Tibial artery (tissue), 4 donors: ENCODE measurements at regions not wholly inside any gene's neighbourhood (a gene's known extent, or its start where the extent isn't known, plus 50 kb on each side); places are given as distances from the start of the nearest gene placed in this dataset.
"Not testable (repeated sequence)": the region's sequence is repeated elsewhere in the genome, so short reads cannot be mapped to it uniquely, and the experiment has no call there.

Experiments
- DNase-seq, 2 donors: peaks; one replicate each; pipeline ENCODE4 v3.0.0-alpha.2; 2019
- H3K27ac ChIP-seq, 2 donors: fragments of 200-600 bp; sonication (generic) in 1 of 2; 1 replicate in 1 of 2; 2 replicates in 1 of 2; pipeline ENCODE4 v1.5.1; 2018 to 2019; ENCODE audit warnings: mild to moderate bottlenecking in 1 of 2
- H3K27me3 ChIP-seq, 2 donors: fragments of 200-600 bp; sonication (generic) in 1 of 2; one replicate each; pipeline versions ENCODE4 v1.5.1 to v1.6.0; 2016 to 2019
- H3K36me3 ChIP-seq, 3 donors: fragments of 200-600 bp; sonication (generic) in 2 of 3; one replicate each; pipeline ENCODE4 v1.5.1; 2016 to 2019; ENCODE audit warnings: mild to moderate bottlenecking in 2 of 3
- H3K4me1 ChIP-seq, 4 donors: fragments of 200-600 bp; sonication (generic) in 2 of 4; 1 replicate in 3 of 4; 2 replicates in 1 of 4; pipeline ENCODE4 v1.5.1; 2016 to 2019
- H3K4me3 ChIP-seq, 2 donors: fragments of 200-600 bp; sonication (generic) in 1 of 2; 1 replicate in 1 of 2; 2 replicates in 1 of 2; pipeline ENCODE4 v1.5.1; 2018 to 2019; ENCODE audit warnings: mild to moderate bottlenecking in 2 of 2
- H3K9me3 ChIP-seq, 3 donors: fragments of 200-600 bp; sonication (generic) in 1 of 3; one replicate each; pipeline ENCODE4 v1.5.1; 2016 to 2019
- intact Hi-C: fragments of 100-400 bp; cut with DNase I; formaldehyde crosslinking; loops from one replicate; pipeline ENCODE4 v1.15.0; 2023; ENCODE audit warnings: low total_unique reads
- TF ChIP-seq, protein P1 (sequence below), 2 experiments: fragments of 200-600 bp in 1 of 2; fragments of 450-650 bp in 1 of 2; IDR thresholded peaks; one replicate each; pipeline ENCODE4 v1.5.1; 2017 to 2019; ENCODE audit warnings: antibody characterized with exemption in 2 of 2, mild to moderate bottlenecking in 1 of 2, moderate library complexity in 1 of 2

DNA sequence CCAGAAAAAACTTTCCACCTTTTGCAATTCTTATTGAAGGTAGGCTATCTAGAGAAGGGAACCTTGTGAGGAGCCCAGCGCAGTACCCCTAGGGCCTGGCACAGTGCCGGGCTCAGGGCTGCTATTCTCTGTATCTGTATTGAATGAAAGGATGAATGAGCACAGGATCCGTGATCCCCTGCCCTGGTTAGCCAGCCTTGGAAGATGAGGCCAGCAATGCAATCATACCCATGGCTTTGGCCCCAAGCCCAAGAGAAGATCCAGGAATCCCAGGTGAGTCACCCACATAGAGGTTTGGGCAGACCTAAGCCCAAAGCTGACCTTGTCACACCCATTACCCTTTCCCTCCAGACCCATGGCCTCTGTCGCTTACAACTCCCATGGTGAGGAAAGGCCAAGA lies 92.5 kb upstream of the CD82 start:
- TF ChIP-seq, protein P1, sequence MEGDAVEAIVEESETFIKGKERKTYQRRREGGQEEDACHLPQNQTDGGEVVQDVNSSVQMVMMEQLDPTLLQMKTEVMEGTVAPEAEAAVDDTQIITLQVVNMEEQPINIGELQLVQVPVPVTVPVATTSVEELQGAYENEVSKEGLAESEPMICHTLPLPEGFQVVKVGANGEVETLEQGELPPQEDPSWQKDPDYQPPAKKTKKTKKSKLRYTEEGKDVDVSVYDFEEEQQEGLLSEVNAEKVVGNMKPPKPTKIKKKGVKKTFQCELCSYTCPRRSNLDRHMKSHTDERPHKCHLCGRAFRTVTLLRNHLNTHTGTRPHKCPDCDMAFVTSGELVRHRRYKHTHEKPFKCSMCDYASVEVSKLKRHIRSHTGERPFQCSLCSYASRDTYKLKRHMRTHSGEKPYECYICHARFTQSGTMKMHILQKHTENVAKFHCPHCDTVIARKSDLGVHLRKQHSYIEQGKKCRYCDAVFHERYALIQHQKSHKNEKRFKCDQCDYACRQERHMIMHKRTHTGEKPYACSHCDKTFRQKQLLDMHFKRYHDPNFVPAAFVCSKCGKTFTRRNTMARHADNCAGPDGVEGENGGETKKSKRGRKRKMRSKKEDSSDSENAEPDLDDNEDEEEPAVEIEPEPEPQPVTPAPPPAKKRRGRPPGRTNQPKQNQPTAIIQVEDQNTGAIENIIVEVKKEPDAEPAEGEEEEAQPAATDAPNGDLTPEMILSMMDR (IDR thresholded peaks at IDR 0.05): no peak
- intact Hi-C loops: no loop called here
- no peak for DNase-seq
- Histone ChIP-seq H3K4me1 (no peaks in the 10 kb centered on the region), H3K36me3 (no peaks in the 10 kb centered on the region), H3K9me3 (no peaks in the 10 kb centered on the region), H3K27me3 (peaks cover 0 to 37% of the 10 kb centered on the region in 2 donors), H3K4me3 (no peak overlapping the region), H3K27ac (no peak overlapping the region)

DNA sequence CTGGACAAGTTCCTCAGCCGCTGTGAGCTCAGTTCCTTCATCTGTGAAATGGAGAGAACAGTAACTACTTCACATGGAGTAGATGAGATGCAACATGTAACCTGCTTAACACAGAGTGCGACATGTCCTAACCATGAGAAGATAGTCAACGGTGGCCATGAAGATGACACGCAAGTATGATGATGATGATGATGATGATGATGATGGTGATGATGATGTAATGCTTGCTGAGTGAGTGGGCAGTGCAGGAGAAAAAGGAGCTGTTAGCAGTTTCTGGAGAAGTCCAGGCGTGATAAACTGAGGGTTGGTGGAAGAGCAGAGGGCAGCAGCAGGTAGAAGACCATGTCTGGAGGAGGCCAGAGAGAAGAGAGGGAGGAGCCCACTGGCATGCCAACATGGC lies 90.8 kb upstream of the CD82 start:
- Histone ChIP-seq H3K4me1 (no peaks in the 10 kb centered on the region), H3K4me3 (no peak overlapping the region), H3K27me3 (peaks cover 0 to 24% of the 10 kb centered on the region in 2 donors), H3K27ac (no peak overlapping the region), H3K9me3 (no peaks in the 10 kb centered on the region), H3K36me3 (no peaks in the 10 kb centered on the region)
- DNase-seq: no peak
- TF ChIP-seq, protein P1 (IDR thresholded peaks at IDR 0.05): no peak
- intact Hi-C loops: no loop called here

DNA sequence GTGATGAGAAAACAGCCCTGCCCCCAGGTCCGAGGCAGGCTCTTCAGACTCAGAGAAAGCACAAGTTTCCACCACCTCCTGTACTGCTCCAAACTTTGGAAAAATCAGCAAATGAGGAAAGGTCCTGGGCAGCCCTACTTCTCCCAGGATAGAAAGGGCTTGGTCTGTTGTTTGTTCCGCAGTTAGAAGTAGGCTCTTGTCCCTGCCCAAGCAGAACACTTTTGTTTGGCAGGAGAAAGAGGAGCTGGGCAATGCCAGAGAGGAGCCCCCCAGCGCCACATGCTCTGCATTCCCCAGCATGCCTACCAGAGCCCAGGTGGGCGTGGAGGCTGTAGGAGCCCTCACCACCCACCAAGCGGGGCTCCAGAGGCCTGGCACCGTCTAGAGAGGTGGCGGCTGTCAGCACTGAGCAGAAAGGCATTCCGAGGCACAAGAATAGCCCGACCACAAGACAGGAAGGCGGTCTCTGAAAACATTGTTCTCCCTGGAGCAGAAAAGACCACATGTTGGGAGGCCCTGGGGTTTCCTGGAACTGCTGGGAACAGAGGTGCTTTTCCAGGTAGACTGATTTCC lies 90.3 kb upstream of the CD82 start:
- H3K27ac ChIP-seq: no peak overlapping the region
- no peak for DNase-seq
- no peaks in the 10 kb centered on the region for H3K36me3 ChIP-seq
- intact Hi-C loops: no loop called here
- no peaks in the 10 kb centered on the region for H3K4me1 ChIP-seq
- peaks cover 0 to 23% of the 10 kb centered on the region in 2 donors for H3K27me3 ChIP-seq
- no peaks in the 10 kb centered on the region for H3K9me3 ChIP-seq
- H3K4me3 ChIP-seq: no peak overlapping the region
- TF ChIP-seq, protein P1 (IDR thresholded peaks at IDR 0.05): no peak

DNA sequence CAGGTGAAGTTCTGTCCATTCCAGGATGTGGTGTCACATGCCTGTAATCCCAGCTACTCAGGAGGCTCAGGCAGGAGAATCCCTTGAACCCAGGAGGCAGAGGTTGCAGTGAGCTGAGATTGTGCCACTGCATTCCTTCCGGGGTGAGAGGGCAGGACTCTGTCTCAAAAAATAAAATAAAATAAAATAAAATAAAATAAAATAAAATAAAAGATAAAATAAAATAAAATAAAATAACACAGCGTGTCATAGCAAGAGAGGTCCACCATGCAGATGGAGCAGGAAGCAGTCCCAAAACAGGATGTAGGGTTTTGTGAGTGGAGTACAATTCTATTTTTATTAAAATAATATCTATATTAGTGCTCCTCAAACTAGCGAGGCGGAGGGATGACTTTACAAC lies 83.1 kb upstream of the CD82 start:
- H3K9me3 ChIP-seq, H3K4me1 ChIP-seq, intact Hi-C loops, H3K27me3 ChIP-seq, H3K4me3 ChIP-seq, H3K27ac ChIP-seq, H3K36me3 ChIP-seq, DNase-seq: not testable (repeated sequence)

DNA sequence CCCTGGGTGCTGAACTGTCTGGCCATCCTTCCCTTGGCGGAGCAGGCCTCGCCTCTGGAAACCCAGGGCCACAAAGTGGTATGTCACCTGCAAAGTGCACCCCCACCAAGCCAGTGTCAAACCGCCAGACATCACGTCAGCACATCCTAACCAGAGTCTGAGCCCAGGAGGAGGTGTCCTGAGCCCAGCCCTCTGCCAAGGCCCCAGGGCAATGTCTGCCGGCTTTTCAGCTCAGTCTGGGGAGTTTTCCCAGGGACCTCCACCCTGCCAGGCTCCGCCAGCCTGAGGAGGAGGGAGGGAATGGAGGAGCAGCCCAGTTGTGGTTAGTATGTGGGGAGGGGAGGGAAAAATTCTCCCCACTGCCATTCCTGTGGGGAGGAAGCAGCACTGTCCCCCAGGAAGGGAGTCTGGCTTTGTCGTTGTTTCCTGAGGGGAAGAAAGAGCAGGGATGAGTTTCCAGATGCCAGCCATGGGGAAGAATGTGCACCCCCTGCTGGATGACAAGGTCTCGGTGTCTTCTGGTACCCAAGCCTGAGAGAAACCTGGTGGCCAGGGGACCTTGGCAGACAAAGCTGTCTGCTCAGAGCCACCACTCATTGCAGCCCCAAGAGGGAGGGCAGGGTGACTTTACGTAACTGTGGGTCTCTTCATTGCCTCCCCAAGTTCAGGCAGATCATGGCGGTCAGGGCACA lies 81.4 kb upstream of the CD82 start:
- H3K36me3 ChIP-seq: no peaks in the 10 kb centered on the region
- intact Hi-C loops: no loop called here
- no peaks in the 10 kb centered on the region for H3K27me3 ChIP-seq
- H3K9me3 ChIP-seq: no peaks in the 10 kb centered on the region
- TF ChIP-seq, protein P1 (IDR thresholded peaks at IDR 0.05): no peak
- H3K4me1 ChIP-seq: no peaks in the 10 kb centered on the region
- no peak overlapping the region for H3K4me3 ChIP-seq
- DNase-seq: no peak
- no peak overlapping the region for H3K27ac ChIP-seq

DNA sequence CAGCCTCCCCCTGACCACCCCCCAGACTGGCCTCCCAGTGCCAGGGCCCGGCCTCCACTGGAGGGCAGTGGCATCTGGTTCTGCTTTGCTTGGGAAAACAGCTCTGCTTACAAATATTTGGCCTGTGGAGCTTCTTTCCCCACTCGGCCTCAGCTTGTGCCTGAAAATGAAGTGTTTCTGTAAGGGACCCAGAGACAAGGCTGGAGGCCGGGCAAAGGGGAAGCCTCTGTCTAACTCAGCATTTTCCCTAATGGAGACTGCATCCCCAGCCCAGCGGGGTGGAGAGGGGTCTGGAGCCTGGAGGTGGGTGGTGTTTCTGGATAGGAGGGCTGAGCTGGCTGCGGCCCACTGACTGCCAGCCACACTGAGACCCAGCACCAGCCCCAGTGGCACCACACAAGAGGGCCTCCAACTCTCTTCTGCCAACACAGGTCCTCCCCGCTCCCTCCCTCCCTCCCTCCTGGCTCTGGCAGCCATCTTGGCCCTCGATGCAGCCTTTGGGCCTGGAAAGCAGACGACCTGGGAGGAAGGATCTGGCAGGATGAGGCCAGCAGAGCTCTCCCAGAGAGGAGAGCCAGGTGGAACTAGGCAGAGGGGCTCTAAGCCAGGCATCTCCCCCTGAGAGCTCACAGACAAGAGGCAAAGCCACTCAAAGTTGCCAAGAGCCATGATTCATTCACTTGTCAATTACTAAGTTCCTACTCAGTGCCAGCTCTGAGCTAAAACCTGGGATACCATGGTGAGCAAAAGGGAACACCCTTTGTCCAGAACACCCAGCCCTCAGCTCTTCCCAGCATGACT lies 77.1 kb upstream of the CD82 start:
- TF ChIP-seq, protein P1 (IDR thresholded peaks at IDR 0.05): no peak
- Histone ChIP-seq H3K4me3 (no peak overlapping the region), H3K4me1 (no peaks in the 10 kb centered on the region), H3K27ac (no peak overlapping the region), H3K27me3 (no peaks in the 10 kb centered on the region), H3K9me3 (no peaks in the 10 kb centered on the region), H3K36me3 (no peaks in the 10 kb centered on the region)
- no peak for DNase-seq
- intact Hi-C loops: no loop called here
